ENCODE measurements at regions not wholly inside any gene's neighbourhood (a gene's known extent, or its start where the extent isn't known, plus 50 kb on each side); places are given as distances from the start of the nearest gene placed in this dataset.

GRCh38 chr3:75101329-75102147, 487.1 kb upstream of the CNTN3 start:
- WGBS, 3 donors: 46 to 57% (median 49%) methylated on average over 11 of the region's 11 CpGs
- no peak for DNase-seq
- no peaks in the 10 kb centered on the region for H3K36me3 ChIP-seq
- H3K27me3 ChIP-seq: no peaks in the 10 kb centered on the region
- TF ChIP-seq EP300 (IDR thresholded peaks at IDR 0.05) (no peak), POLR2A (IDR thresholded peaks at IDR 0.05) (no peak), CTCF (IDR thresholded peaks at IDR 0.05) (no peak)
- H3K9me3 ChIP-seq: no peaks in the 10 kb centered on the region
- H3K27ac ChIP-seq: no peak overlapping the region
- intact Hi-C loops (cut with DNase I): no loop called here
- no peaks in the 10 kb centered on the region for H3K4me1 ChIP-seq (ENCODE audit: insufficient read depth)
- no peak overlapping the region for H3K4me3 ChIP-seq

GRCh38 chr3:75110741-75111140, 496.3 kb upstream of the CNTN3 start:
- Histone ChIP-seq H3K27ac (no peak overlapping the region), H3K9me3 (no peaks in the 10 kb centered on the region), H3K4me1 (ENCODE audit: insufficient read depth) (no peaks in the 10 kb centered on the region), H3K36me3 (no peaks in the 10 kb centered on the region), H3K4me3 (no peak overlapping the region), H3K27me3 (no peaks in the 10 kb centered on the region)
- no peak for DNase-seq
- intact Hi-C loops (cut with DNase I): no loop called here
- no peak for TF ChIP-seq POLR2A (IDR thresholded peaks at IDR 0.05)
- TF ChIP-seq EP300 (IDR thresholded peaks at IDR 0.05): no peak
- no peak for TF ChIP-seq CTCF (IDR thresholded peaks at IDR 0.05)
- 82 to 88% (median 83%) methylated on average over 1 of the region's 1 CpG for WGBS, 3 donors

DNA sequence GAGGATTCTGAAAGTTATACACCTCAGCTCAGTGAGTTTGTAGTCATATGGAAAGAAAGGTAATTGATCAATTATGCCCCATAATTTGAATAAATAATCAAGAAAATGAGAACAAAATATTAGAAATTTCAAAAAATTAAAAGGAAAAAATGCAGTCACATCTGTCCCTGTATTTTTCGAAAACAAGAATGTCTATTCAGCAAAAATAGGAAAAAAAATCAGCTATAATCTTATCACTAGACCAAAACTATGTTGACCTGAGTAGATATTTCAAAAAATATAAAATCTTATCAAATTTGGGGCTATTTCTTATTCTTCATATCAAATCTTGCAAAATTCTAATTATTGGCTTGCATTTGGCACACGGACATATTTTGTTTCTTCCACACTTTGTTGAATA, 501.2 kb upstream of the CNTN3 start:
- TF ChIP-seq EP300 (IDR thresholded peaks at IDR 0.05) (no peak), CTCF (IDR thresholded peaks at IDR 0.05) (no peak), POLR2A (IDR thresholded peaks at IDR 0.05) (no peak)
- H3K4me1 ChIP-seq (ENCODE audit: insufficient read depth): no peaks in the 10 kb centered on the region
- DNase-seq: no peak
- no peaks in the 10 kb centered on the region for H3K9me3 ChIP-seq
- H3K36me3 ChIP-seq: no peaks in the 10 kb centered on the region
- H3K27me3 ChIP-seq: no peaks in the 10 kb centered on the region
- intact Hi-C loops (cut with DNase I): no loop called here
- 75 to 89% (median 81%) methylated on average over 2 of the region's 2 CpGs for WGBS, 3 donors
- no peak overlapping the region for H3K27ac ChIP-seq
- no peak overlapping the region for H3K4me3 ChIP-seq

DNA sequence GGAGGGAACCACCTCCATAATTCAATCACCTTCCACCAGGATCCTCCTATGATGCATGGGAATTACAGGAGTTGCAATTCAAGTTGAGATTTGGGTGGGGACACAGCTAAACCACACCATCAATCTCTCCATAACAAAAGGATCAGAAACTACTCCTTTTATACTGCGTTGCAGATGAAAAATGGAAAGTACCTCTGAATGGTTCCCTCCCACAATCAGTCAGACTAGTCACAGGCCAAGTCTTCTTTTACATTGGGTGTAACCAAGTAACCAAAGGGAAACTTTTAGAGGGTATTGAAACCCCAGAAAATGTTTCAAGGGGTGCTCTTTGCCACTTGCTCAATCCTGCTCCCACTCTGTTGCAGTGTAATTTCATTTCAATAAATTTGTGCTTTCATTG, 504.3 kb upstream of the CNTN3 start:
- Histone ChIP-seq H3K36me3 (no peaks in the 10 kb centered on the region), H3K4me3 (no peak overlapping the region), H3K27me3 (no peaks in the 10 kb centered on the region), H3K4me1 (ENCODE audit: insufficient read depth) (no peaks in the 10 kb centered on the region), H3K9me3 (no peaks in the 10 kb centered on the region), H3K27ac (no peak overlapping the region)
- intact Hi-C loops (cut with DNase I): no loop called here
- WGBS, 3 donors: 75 to 100% (median 88%) methylated on average over 1 of the region's 1 CpG
- no peak for TF ChIP-seq CTCF (IDR thresholded peaks at IDR 0.05)
- TF ChIP-seq POLR2A (IDR thresholded peaks at IDR 0.05): no peak
- TF ChIP-seq EP300 (IDR thresholded peaks at IDR 0.05): no peak
- no peak for DNase-seq
